ENCODE measurements at regions not wholly inside any gene's neighbourhood (a gene's known extent, or its start where the extent isn't known, plus 50 kb on each side); places are given as distances from the start of the nearest gene placed in this dataset.

GRCh38 chr7:156446990-156447389 lies 193.6 kb upstream of the RNF32 start:
- TF ChIP-seq CTCF (conservative IDR thresholded peaks at IDR 0.05; ENCODE audit: low read depth, low read length) = no peak
- no peak for TF ChIP-seq EZH2 (IDR thresholded peaks at IDR 0.05; ENCODE audit: borderline replicate concordance, low read depth, low read length, poor library complexity, severe bottlenecking)
